GM18502 (cell line): ENCODE measurements at regions not wholly inside any gene's neighbourhood (a gene's known extent, or its start where the extent isn't known, plus 50 kb on each side); places are given as distances from the start of the nearest gene placed in this dataset.
"Not testable (repeated sequence)": the region's sequence is repeated elsewhere in the genome, so short reads cannot be mapped to it uniquely, and the experiment has no call there.

ENCODE experiments used
- ATAC-seq: cut with Tn5 transposase; IDR thresholded peaks from one replicate; pipeline ENCODE4 v1.9.1; 2021; ENCODE audit warnings: mild to moderate bottlenecking; ENCODE audit not compliant: unreplicated experiment, poor library complexity

- no peak for ATAC-seq
Observed at GRCh38 chr11:109480251-109480650, 58.3 kb downstream of the C11orf87 start.

GRCh38 chr11:109486129-109486528 lies 64.1 kb downstream of the C11orf87 start:
- no peak for ATAC-seq

- ATAC-seq, result no peak
Observed at GRCh38 chr11:109490953-109491635, 69.1 kb downstream of the C11orf87 start.

GRCh38 chr11:109506115-109506514 lies 84.1 kb downstream of the C11orf87 start:
- ATAC-seq, result no peak

- no peak for ATAC-seq
Observed at GRCh38 chr11:109507331-109507730, 85.3 kb downstream of the C11orf87 start.

GRCh38 chr11:109507836-109508561 lies 86.0 kb downstream of the C11orf87 start:
- no peak for ATAC-seq

- ATAC-seq, result no peak
Observed at GRCh38 chr11:109508943-109509342, 87.0 kb downstream of the C11orf87 start.

- ATAC-seq, result no peak
Observed at GRCh38 chr11:109510316-109510715, 88.3 kb downstream of the C11orf87 start.

- no peak for ATAC-seq
Observed at GRCh38 chr11:109511598-109511997, 89.6 kb downstream of the C11orf87 start.

- ATAC-seq, result no peak
Observed at GRCh38 chr11:109512249-109512648, 90.3 kb downstream of the C11orf87 start.

GRCh38 chr11:109512680-109513079 lies 90.7 kb downstream of the C11orf87 start:
- peak; percentile 53 for ATAC-seq

- ATAC-seq, result peak; percentile 68
Observed at GRCh38 chr11:109514313-109515018, 92.5 kb downstream of the C11orf87 start.

- ATAC-seq, result no peak
Observed at GRCh38 chr11:109519253-109519652, 97.3 kb downstream of the C11orf87 start.

GRCh38 chr11:109521571-109522086 lies 99.6 kb downstream of the C11orf87 start:
- ATAC-seq, result no peak

- ATAC-seq, result no peak
Observed at GRCh38 chr11:109522116-109522755, 100.2 kb downstream of the C11orf87 start.

- not testable (repeated sequence) for ATAC-seq
Observed at GRCh38 chr11:109525636-109526035, 103.6 kb downstream of the C11orf87 start.

GRCh38 chr11:109526061-109526460 lies 104.1 kb downstream of the C11orf87 start:
- no peak for ATAC-seq

GRCh38 chr11:109526931-109527330 lies 104.9 kb downstream of the C11orf87 start:
- no peak for ATAC-seq

- no peak for ATAC-seq
Observed at GRCh38 chr11:109527496-109527895, 105.5 kb downstream of the C11orf87 start.

- ATAC-seq, result no peak
Observed at GRCh38 chr11:109547356-109548027, 125.5 kb downstream of the C11orf87 start.
